Astrocyte (in vitro differentiated cells and primary cell): ENCODE measurements at regions not wholly inside any gene's neighbourhood (a gene's known extent, or its start where the extent isn't known, plus 50 kb on each side); places are given as distances from the start of the nearest gene placed in this dataset.
A peak's percentile ranks its signal among the peaks of the same experiment; 100 is the strongest.

Source experiments
- DNase-seq: peaks from one replicate; pipeline ENCODE4 v3.0.0-alpha.2; 2010; ENCODE audit warnings: low read depth
- FAIRE-seq: peaks from 2 replicates; lab custom pipeline; 2011; peaks lifted over from hg19 to GRCh38; lab: Jason Lieb, UNC
- H2AFZ ChIP-seq: 2 replicates; pipeline ENCODE4 v1.6.0; 2012; ENCODE audit warnings: low read depth, low read length, inconsistent platforms
- H3K27ac ChIP-seq: 2 replicates; pipeline ENCODE4 v1.5.1; 2011; ENCODE audit warnings: low read depth, low read length, inconsistent platforms
- H3K27me3 ChIP-seq: 2 replicates; pipeline ENCODE4 v1.6.0; 2011; ENCODE audit warnings: low read length, inconsistent platforms; ENCODE audit not compliant: insufficient read depth
- H3K36me3 ChIP-seq: 2 replicates; pipeline ENCODE4 v1.5.1; 2011; ENCODE audit warnings: low read length, inconsistent platforms; ENCODE audit not compliant: insufficient read depth
- H3K4me1 ChIP-seq: 2 replicates; pipeline ENCODE4 v1.5.1; 2011; ENCODE audit warnings: low read length, inconsistent platforms; ENCODE audit not compliant: insufficient read depth
- H3K4me2 ChIP-seq: 2 replicates; pipeline ENCODE4 v1.6.0; 2012; ENCODE audit warnings: low read length, inconsistent platforms
- H3K4me3 ChIP-seq: 2 replicates; pipeline ENCODE4 v1.5.1; 2011; ENCODE audit warnings: low read depth, mild to moderate bottlenecking, low read length, inconsistent platforms; ENCODE audit not compliant: insufficient read depth
- H3K79me2 ChIP-seq: 2 replicates; pipeline ENCODE4 v1.6.0; 2012; ENCODE audit warnings: mild to moderate bottlenecking, low read length, inconsistent platforms; ENCODE audit not compliant: insufficient read depth
- H3K9ac ChIP-seq: 2 replicates; pipeline ENCODE4 v1.6.0; 2012; ENCODE audit warnings: mild to moderate bottlenecking, low read length, inconsistent platforms
- H3K9me3 ChIP-seq: 2 replicates; pipeline ENCODE4 v1.5.1; 2012; ENCODE audit warnings: low read depth, mild to moderate bottlenecking, low read length, inconsistent platforms; ENCODE audit not compliant: insufficient read depth
- H4K20me1 ChIP-seq: 2 replicates; pipeline ENCODE4 v1.6.0; 2012; ENCODE audit warnings: low read length, inconsistent platforms; ENCODE audit not compliant: insufficient read depth
- H3K27ac Mint-ChIP-seq: one replicate; pipeline ENCODE4 v1.8.0; 2021; ENCODE audit warnings: mild to moderate bottlenecking, mixed read lengths; ENCODE audit not compliant: unreplicated experiment
- H3K27me3 Mint-ChIP-seq: one replicate; pipeline ENCODE4 v1.8.0; 2021; ENCODE audit warnings: low read depth, mixed read lengths; ENCODE audit not compliant: unreplicated experiment
- H3K36me3 Mint-ChIP-seq: one replicate; pipeline ENCODE4 v1.8.0; 2021; ENCODE audit warnings: low read depth, mixed read lengths; ENCODE audit not compliant: unreplicated experiment
- H3K4me1 Mint-ChIP-seq: one replicate; pipeline ENCODE4 v1.8.0; 2021; ENCODE audit warnings: low read depth, mixed read lengths; ENCODE audit not compliant: unreplicated experiment
- H3K4me3 Mint-ChIP-seq: one replicate; pipeline ENCODE4 v1.8.0; 2021; ENCODE audit warnings: mild to moderate bottlenecking, moderate library complexity, mixed read lengths; ENCODE audit not compliant: unreplicated experiment
- H3K9me3 Mint-ChIP-seq: one replicate; pipeline ENCODE4 v1.8.0; 2021; ENCODE audit warnings: mild to moderate bottlenecking, mixed read lengths; ENCODE audit not compliant: unreplicated experiment
- EZH2 ChIP-seq: IDR thresholded peaks from 2 replicates; pipeline ENCODE4 v1.6.1; 2012; ENCODE audit warnings: mild to moderate bottlenecking, low read length, inconsistent platforms; ENCODE audit not compliant: insufficient read depth
- TF ChIP-seq, protein P1 (sequence below): IDR thresholded peaks from 2 replicates; pipeline ENCODE4 v1.5.1; 2011; ENCODE audit warnings: low read depth, mild to moderate bottlenecking, inconsistent platforms, low read length, moderate library complexity; ENCODE audit not compliant: insufficient read depth

DNA sequence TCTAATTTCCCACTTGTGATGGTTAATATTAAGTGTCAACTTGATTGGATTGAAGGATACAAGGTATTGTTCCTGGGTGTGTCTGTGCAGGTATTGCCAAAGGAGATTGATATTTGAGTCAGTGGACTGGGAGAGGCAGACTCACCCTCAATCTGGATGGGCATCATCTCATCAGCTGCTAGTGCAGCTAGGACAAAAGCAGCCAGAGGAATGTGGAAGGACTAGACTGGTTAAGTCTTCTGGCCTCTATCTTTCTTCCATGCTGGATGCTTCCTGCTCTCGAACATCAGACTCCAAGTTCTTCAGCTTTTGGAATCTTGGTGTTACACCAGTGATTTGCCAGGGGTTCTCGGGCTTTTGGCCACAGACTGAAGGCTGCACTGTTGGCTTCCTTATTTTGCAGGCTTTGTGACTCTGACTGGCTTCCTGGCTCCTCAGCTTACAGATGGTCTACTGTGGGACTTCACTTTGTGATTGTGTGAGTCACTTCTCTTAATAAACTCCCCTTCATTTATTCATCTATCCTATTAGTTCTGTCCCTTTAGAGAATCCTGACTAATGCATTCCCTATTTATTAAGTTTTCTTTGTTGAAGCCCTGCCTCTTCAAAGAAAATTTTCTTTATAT lies 1087.5 kb upstream of the NXPH2 start:
- peaks cover 6% of the 10 kb centered on the region for H3K4me1 Mint-ChIP-seq
- H2AFZ ChIP-seq, result no peak overlapping the region
- H3K27me3 Mint-ChIP-seq, result no peaks in the 10 kb centered on the region
- H3K79me2 ChIP-seq, result no peaks in the 10 kb centered on the region
- H3K4me1 ChIP-seq, result no peaks in the 10 kb centered on the region
- no peaks in the 10 kb centered on the region for H4K20me1 ChIP-seq
- H3K4me3 Mint-ChIP-seq, result no peak overlapping the region
- H3K27me3 ChIP-seq, result no peaks in the 10 kb centered on the region
- H3K36me3 Mint-ChIP-seq, result peaks cover 5% of the 10 kb centered on the region
- H3K9ac ChIP-seq, result no peak overlapping the region
- no peak overlapping the region for H3K4me3 ChIP-seq
- no peak for TF ChIP-seq EZH2
- TF ChIP-seq, protein P1, sequence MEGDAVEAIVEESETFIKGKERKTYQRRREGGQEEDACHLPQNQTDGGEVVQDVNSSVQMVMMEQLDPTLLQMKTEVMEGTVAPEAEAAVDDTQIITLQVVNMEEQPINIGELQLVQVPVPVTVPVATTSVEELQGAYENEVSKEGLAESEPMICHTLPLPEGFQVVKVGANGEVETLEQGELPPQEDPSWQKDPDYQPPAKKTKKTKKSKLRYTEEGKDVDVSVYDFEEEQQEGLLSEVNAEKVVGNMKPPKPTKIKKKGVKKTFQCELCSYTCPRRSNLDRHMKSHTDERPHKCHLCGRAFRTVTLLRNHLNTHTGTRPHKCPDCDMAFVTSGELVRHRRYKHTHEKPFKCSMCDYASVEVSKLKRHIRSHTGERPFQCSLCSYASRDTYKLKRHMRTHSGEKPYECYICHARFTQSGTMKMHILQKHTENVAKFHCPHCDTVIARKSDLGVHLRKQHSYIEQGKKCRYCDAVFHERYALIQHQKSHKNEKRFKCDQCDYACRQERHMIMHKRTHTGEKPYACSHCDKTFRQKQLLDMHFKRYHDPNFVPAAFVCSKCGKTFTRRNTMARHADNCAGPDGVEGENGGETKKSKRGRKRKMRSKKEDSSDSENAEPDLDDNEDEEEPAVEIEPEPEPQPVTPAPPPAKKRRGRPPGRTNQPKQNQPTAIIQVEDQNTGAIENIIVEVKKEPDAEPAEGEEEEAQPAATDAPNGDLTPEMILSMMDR, result no peak
- DNase-seq, result no peak
- H3K4me2 ChIP-seq, result no peak overlapping the region
- no peak overlapping the region for H3K27ac Mint-ChIP-seq
- H3K27ac ChIP-seq, result no peak overlapping the region
- no peak for FAIRE-seq
- peaks cover 14% of the 10 kb centered on the region for H3K9me3 Mint-ChIP-seq
- H3K9me3 ChIP-seq, result no peaks in the 10 kb centered on the region
- no peaks in the 10 kb centered on the region for H3K36me3 ChIP-seq

DNA sequence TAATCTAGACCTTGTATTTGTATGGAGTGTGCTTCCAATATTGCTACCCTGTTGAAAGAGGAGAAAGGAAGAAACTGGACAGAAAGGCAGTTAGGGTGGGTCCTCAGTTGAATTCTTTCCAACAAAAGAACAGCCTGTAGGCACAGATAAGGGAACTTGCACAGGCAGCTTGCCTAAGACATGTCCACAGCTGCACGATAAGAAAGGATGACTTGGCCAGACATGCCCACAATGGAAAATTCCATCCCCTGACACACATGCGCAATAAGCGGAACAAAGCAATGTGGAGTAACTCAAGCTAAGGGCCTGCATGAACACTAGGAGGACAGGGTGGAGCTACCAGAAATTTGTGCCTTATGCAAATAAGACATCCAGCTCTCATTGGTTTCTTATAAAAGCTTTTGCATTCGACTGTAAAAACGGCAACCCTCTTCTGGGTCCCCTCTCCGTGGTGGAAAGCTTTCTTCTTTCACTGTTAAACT lies 1084.7 kb upstream of the NXPH2 start:
- Mint-ChIP-seq H3K4me1 (peaks cover 6% of the 10 kb centered on the region), H3K27ac (peak overlapping the region; percentile 5), H3K36me3 (peaks cover 5% of the 10 kb centered on the region), H3K9me3 (peaks cover 14% of the 10 kb centered on the region), H3K4me3 (no peak overlapping the region), H3K27me3 (no peaks in the 10 kb centered on the region)
- no peaks in the 10 kb centered on the region for H3K27me3 ChIP-seq
- TF ChIP-seq EZH2, result no peak
- TF ChIP-seq, protein P1, result no peak
- no peaks in the 10 kb centered on the region for H3K4me1 ChIP-seq
- H3K9ac ChIP-seq, result no peak overlapping the region
- no peak overlapping the region for H3K4me3 ChIP-seq
- H3K27ac ChIP-seq, result no peak overlapping the region
- H3K4me2 ChIP-seq, result no peak overlapping the region
- H4K20me1 ChIP-seq, result no peaks in the 10 kb centered on the region
- no peaks in the 10 kb centered on the region for H3K9me3 ChIP-seq
- H2AFZ ChIP-seq, result no peak overlapping the region
- FAIRE-seq, result no peak
- DNase-seq, result no peak
- no peaks in the 10 kb centered on the region for H3K79me2 ChIP-seq
- no peaks in the 10 kb centered on the region for H3K36me3 ChIP-seq

DNA sequence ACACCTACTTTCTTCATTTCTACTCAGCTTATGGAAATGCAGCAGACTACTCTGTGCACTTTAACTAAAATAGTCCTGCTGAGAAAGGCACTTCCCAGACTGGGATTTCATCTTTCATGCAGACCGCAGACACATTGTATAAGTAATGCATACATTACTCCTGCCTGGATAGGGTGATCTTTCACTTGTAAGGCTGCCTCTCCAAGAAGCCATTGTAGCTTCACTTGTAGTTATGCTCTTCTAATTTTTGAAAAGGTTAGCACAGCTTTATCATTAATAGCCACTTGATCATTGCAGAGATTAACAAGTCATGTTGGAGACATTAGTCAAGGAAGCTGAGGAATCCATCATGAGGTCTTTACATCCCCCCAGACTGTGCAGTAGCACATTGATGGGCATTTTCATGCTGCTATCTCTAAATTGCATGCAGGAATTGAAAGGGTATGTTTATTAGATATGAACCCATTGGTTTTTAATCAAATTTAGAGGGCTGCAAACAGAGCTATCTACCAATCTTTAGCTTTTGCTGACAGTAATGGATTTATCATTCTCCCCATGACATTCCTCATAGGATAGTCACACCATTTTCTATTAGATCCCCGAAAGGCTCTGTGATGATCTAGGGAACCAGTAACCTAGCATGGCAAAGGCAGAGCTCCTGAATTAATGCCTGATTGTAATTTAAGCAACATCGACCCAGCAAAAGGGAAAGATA lies 1074.7 kb upstream of the NXPH2 start:
- TF ChIP-seq, protein P1, result no peak
- TF ChIP-seq EZH2, result no peak
- H3K4me1 ChIP-seq, result no peaks in the 10 kb centered on the region
- FAIRE-seq, result no peak
- no peak overlapping the region for H3K4me3 ChIP-seq
- H4K20me1 ChIP-seq, result no peaks in the 10 kb centered on the region
- no peaks in the 10 kb centered on the region for H3K9me3 ChIP-seq
- H3K27ac ChIP-seq, result no peak overlapping the region
- DNase-seq, result no peak
- H3K27me3 ChIP-seq, result no peaks in the 10 kb centered on the region
- H3K9ac ChIP-seq, result no peak overlapping the region
- Mint-ChIP-seq H3K27ac (no peak overlapping the region), H3K36me3 (no peaks in the 10 kb centered on the region), H3K27me3 (no peaks in the 10 kb centered on the region), H3K9me3 (no peaks in the 10 kb centered on the region), H3K4me3 (no peak overlapping the region), H3K4me1 (no peaks in the 10 kb centered on the region)
- no peak overlapping the region for H2AFZ ChIP-seq
- no peaks in the 10 kb centered on the region for H3K79me2 ChIP-seq
- no peak overlapping the region for H3K4me2 ChIP-seq
- no peaks in the 10 kb centered on the region for H3K36me3 ChIP-seq
